Gastroesophageal sphincter (tissue), 4 donors: ENCODE measurements at regions not wholly inside any gene's neighbourhood (a gene's known extent, or its start where the extent isn't known, plus 50 kb on each side); places are given as distances from the start of the nearest gene placed in this dataset.

ENCODE experiments used
- ATAC-seq: fragments of 150-250 bp; one replicate; pipeline ENCODE4 v1.9.1; 2016; ENCODE audit warnings: mild to moderate bottlenecking, moderate library complexity
- H3K27ac ChIP-seq, 4 donors: fragments of 200-600 bp; sonication (generic) in 3 of 4; 1 replicate in 3 of 4; 2 replicates in 1 of 4; pipeline ENCODE4 v1.5.1; 2016 to 2019
- H3K27me3 ChIP-seq: fragments of 200-600 bp; sonication (generic); one replicate; pipeline ENCODE4 v1.5.1; 2019
- H3K36me3 ChIP-seq, 2 donors: fragments of 200-600 bp; sonication (generic); one replicate each; pipeline ENCODE4 v1.5.1; 2019; ENCODE audit warnings: control low read depth in 1 of 2
- H3K4me1 ChIP-seq, 3 donors: fragments of 200-600 bp; sonication (generic); 1 replicate in 2 of 3; 2 replicates in 1 of 3; pipeline ENCODE4 v1.5.1; 2016 to 2019; ENCODE audit warnings: control low read depth in 2 of 3
- H3K4me3 ChIP-seq, 2 donors: fragments of 200-600 bp; sonication (generic); one replicate each; pipeline ENCODE4 v1.5.1; 2019; ENCODE audit warnings: mild to moderate bottlenecking in 1 of 2, moderate library complexity in 1 of 2
- H3K9me3 ChIP-seq, 3 donors: fragments of 200-600 bp; sonication (generic); one replicate each; pipeline ENCODE4 v1.5.1; 2017 to 2019; ENCODE audit warnings: control low read depth in 2 of 3
- EP300 ChIP-seq: sonication (generic); formaldehyde crosslinking; IDR thresholded peaks from one replicate; pipeline ENCODE4 v1.6.1; 2017; ENCODE audit warnings: antibody characterized with exemption, mild to moderate bottlenecking
- POLR2A ChIP-seq, 2 donors: fragments of 450-650 bp; IDR thresholded peaks; one replicate each; pipeline ENCODE4 v1.6.1; 2017; ENCODE audit warnings: antibody characterized with exemption in 2 of 2, mild to moderate bottlenecking in 2 of 2, moderate library complexity in 1 of 2
- POLR2AphosphoS5 ChIP-seq: sonication (generic); formaldehyde crosslinking; IDR thresholded peaks from one replicate; pipeline ENCODE4 v1.6.1; 2017; ENCODE audit warnings: antibody characterized with exemption
- WGBS, 2 donors: methylation state at CpG; one replicate each; pipeline ENCODE4 v1.1.5; 2018; ENCODE audit warnings: low coverage in 1 of 2; 5-methylcytosine and 5-hydroxymethylcytosine counted together
- TF ChIP-seq, protein P1 (sequence below), 4 experiments: fragments of 200-600 bp in 2 of 4; fragments of 450-650 bp in 2 of 4; sonication (generic) in 1 of 4; IDR thresholded peaks; one replicate each; pipeline ENCODE4 v1.5.1; 2017 to 2019; ENCODE audit warnings: antibody characterized with exemption in 4 of 4, mild to moderate bottlenecking in 2 of 4, moderate library complexity in 2 of 4

DNA sequence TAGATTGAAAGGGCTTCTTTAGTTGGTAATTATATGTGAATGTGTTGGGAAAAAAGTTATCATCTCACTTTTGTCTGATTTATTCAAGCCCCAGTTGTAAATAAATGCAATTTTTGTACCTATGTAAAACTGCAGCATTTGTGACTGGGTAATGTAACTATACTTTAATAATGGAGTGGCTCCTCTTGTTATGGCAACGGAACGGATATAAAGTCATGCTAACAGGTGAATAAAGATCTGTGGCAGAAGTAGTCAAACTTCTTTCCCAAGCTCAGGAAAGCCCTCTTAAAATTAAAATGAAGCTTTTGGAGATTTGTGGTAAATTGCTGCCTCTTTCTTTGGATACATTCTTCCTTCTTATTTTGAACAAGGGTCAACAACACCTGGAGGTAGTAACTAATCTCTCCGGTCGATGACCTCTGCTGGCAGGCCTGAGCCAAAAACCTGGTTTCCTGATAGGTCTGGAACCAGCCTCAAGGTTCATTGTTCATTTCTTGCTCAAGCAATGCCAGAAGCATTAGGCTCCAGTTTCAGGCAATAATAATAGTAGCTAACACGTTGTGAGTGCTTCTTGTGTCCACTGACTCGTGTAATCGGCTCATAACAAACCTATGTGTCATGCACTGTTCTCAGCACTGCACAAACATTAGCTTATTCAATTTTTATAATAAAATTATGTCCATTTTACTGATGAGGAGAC, 313.4 kb upstream of the DACH1 start:
- H3K4me3 ChIP-seq = no peak overlapping the region
- no peaks in the 10 kb centered on the region for H3K9me3 ChIP-seq
- H3K27me3 ChIP-seq = no peaks in the 10 kb centered on the region
- 87 to 89% methylated on average over 7 of the region's 7 CpGs for WGBS, 2 donors
- H3K27ac ChIP-seq = no peak overlapping the region
- no peaks in the 10 kb centered on the region for H3K4me1 ChIP-seq
- H3K36me3 ChIP-seq = no peaks in the 10 kb centered on the region
- TF ChIP-seq POLR2A (IDR thresholded peaks at IDR 0.05) = no peak
- no peak for TF ChIP-seq EP300
- no peak for TF ChIP-seq POLR2AphosphoS5
- TF ChIP-seq, protein P1, sequence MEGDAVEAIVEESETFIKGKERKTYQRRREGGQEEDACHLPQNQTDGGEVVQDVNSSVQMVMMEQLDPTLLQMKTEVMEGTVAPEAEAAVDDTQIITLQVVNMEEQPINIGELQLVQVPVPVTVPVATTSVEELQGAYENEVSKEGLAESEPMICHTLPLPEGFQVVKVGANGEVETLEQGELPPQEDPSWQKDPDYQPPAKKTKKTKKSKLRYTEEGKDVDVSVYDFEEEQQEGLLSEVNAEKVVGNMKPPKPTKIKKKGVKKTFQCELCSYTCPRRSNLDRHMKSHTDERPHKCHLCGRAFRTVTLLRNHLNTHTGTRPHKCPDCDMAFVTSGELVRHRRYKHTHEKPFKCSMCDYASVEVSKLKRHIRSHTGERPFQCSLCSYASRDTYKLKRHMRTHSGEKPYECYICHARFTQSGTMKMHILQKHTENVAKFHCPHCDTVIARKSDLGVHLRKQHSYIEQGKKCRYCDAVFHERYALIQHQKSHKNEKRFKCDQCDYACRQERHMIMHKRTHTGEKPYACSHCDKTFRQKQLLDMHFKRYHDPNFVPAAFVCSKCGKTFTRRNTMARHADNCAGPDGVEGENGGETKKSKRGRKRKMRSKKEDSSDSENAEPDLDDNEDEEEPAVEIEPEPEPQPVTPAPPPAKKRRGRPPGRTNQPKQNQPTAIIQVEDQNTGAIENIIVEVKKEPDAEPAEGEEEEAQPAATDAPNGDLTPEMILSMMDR (IDR thresholded peaks at IDR 0.05) = no peak
- ATAC-seq = no peak

DNA sequence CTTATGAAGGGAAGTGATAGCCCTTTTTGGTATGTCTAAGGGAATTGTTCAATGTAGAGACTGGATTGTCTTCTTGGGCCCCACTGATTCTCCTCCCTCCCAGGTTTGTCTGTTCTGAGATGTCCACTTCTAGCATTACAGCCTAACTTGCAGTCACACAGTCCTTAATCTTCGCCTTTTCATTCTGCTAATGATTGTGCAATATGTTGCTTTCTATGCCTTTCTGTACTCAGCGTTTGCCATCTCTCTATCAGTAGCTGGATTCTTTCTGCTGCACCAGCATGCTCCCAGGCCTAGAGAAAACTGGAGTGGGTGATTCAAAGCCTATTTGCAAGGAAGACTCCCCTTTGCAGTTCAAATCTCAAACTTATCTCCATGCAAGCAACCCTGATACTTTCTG, 307.5 kb upstream of the DACH1 start:
- Histone ChIP-seq H3K36me3 (no peaks in the 10 kb centered on the region), H3K27me3 (no peaks in the 10 kb centered on the region), H3K9me3 (no peaks in the 10 kb centered on the region), H3K27ac (no peak overlapping the region), H3K4me3 (no peak overlapping the region), H3K4me1 (no peaks in the 10 kb centered on the region)
- ATAC-seq = no peak
- TF ChIP-seq POLR2AphosphoS5 (no peak), POLR2A (IDR thresholded peaks at IDR 0.05) (no peak), EP300 (no peak)
- TF ChIP-seq, protein P1 (IDR thresholded peaks at IDR 0.05) = no peak
- 80 to 86% methylated on average over 2 of the region's 2 CpGs for WGBS, 2 donors

DNA sequence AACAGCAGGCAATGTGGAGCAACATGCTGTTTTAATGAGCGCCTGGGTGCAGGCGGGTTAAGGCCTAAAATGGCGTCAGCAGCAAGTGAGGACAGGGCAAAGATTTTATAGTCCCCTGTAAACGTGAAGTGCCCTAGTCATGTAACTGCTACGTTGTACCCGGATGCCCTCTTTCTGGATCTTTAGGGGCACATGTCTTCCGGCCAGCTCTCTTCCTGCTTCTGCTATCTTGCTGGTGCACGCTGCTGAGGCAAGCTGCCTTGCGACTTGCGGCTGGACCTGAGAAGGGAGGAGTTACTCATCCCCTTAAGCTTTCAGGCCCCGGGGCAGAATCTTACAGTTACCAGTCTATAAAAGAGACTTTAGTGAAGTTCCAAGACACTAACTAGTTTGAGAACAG, 303.6 kb upstream of the DACH1 start:
- H3K27ac ChIP-seq = no peak overlapping the region
- no peak for TF ChIP-seq EP300
- TF ChIP-seq, protein P1 (IDR thresholded peaks at IDR 0.05) = no peak
- no peak for TF ChIP-seq POLR2A (IDR thresholded peaks at IDR 0.05)
- no peak for TF ChIP-seq POLR2AphosphoS5
- 97 to 100% methylated on average over 1 to 5 of the region's 11 CpGs for WGBS, 2 donors
- no peaks in the 10 kb centered on the region for H3K36me3 ChIP-seq
- H3K4me1 ChIP-seq = no peaks in the 10 kb centered on the region
- no peaks in the 10 kb centered on the region for H3K27me3 ChIP-seq
- H3K9me3 ChIP-seq = no peaks in the 10 kb centered on the region
- H3K4me3 ChIP-seq = no peak overlapping the region
- ATAC-seq = no peak

DNA sequence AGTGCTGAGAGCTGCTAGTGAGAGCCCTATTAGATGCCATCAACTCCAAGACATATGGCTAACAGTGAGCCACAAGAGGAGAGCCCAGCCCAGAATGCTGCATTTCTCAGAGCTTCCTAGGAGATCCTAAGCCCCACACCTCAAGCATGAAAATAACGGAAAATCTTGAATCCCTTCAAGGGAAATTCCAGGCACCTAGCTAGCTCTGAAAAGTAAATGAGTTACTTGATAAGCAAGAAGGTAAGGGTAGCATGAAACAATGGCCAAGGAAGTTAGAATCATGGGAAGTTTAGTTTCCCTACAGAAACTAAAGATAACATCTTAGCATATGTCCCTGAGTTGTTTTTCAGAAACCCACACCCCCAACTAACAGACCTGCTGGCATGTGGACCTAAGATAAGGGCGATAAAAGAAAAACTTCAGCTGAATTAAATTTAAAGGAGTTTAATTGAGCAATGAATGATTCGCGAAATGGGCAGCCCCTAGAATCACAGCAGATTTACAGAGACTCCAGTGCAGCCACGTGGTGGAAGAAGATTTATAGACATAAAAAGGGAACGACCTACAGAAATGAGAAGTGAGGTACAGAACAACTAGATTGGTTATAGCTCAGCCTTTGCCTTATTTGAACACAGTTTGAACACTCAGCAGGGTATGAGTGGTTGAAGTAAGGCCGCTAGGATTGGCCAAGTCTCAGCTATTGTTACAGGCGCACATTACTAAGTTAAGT, 301.3 kb upstream of the DACH1 start:
- no peak for ATAC-seq
- WGBS, 2 donors = 70 to 87% methylated on average over 6 to 8 of the region's 8 CpGs
- H3K36me3 ChIP-seq = no peaks in the 10 kb centered on the region
- TF ChIP-seq POLR2AphosphoS5 = no peak
- TF ChIP-seq POLR2A (IDR thresholded peaks at IDR 0.05) = no peak
- TF ChIP-seq, protein P1 (IDR thresholded peaks at IDR 0.05) = no peak
- TF ChIP-seq EP300 = no peak
- H3K9me3 ChIP-seq = no peaks in the 10 kb centered on the region
- H3K4me1 ChIP-seq = no peaks in the 10 kb centered on the region
- H3K27me3 ChIP-seq = no peaks in the 10 kb centered on the region
- no peak overlapping the region for H3K4me3 ChIP-seq
- H3K27ac ChIP-seq = no peak overlapping the region

DNA sequence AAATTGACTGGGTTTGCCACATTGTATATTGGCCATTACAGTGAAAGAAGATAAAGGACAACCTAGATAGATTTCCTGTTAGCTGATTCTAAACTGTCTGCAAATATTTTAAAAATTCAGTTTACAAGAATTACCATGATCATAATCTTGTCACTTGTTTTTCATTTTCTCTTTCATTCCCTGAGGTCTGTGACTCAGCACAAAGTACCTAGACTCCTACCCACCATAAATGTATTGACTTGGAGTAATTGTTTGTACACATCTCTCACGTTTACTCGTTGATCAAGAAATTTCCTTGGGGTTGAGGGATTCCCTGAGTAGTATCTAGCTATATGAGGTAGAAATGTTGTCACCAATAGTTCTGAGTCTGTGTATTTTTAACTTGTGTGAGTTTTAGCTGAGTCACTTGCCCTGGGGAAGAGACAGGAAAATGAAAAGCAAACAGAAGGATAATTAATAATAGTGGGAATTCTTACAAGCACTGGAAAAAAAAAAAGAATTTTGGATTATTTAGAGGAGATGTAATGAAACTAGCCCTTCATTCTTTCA, 299.2 kb upstream of the DACH1 start:
- Histone ChIP-seq H3K4me1 (no peaks in the 10 kb centered on the region), H3K9me3 (no peaks in the 10 kb centered on the region), H3K27ac (no peak overlapping the region), H3K36me3 (no peaks in the 10 kb centered on the region), H3K27me3 (no peaks in the 10 kb centered on the region), H3K4me3 (no peak overlapping the region)
- no peak for ATAC-seq
- 13 to 80% methylated on average over 1 to 2 of the region's 2 CpGs for WGBS, 2 donors
- TF ChIP-seq POLR2AphosphoS5 (no peak), POLR2A (IDR thresholded peaks at IDR 0.05) (no peak), EP300 (no peak)
- TF ChIP-seq, protein P1 (IDR thresholded peaks at IDR 0.05) = no peak
